H9 (cell line): ENCODE measurements at regions not wholly inside any gene's neighbourhood (a gene's known extent, or its start where the extent isn't known, plus 50 kb on each side); places are given as distances from the start of the nearest gene placed in this dataset.

Source experiments
- DNase-seq: peaks from one replicate; pipeline ENCODE4 v3.0.0-alpha.2; 2017
- H2AFZ ChIP-seq: one replicate; pipeline ENCODE4 v1.6.1; 2013; ENCODE audit warnings: mild to moderate bottlenecking, low read length, control low read depth, moderate library complexity
- H2AK5ac ChIP-seq: 2 replicates; pipeline ENCODE4 v1.6.1; 2013; ENCODE audit warnings: low read length, control low read depth, mixed read lengths; ENCODE audit not compliant: insufficient read length
- H2BK120ac ChIP-seq: one replicate; pipeline ENCODE4 v1.6.1; 2013; ENCODE audit warnings: low read depth, mild to moderate bottlenecking, low read length, control low read depth, inconsistent platforms; ENCODE audit not compliant: poor library complexity, severe bottlenecking
- H2BK12ac ChIP-seq: 2 replicates; pipeline ENCODE4 v1.6.1; 2013; ENCODE audit warnings: low read length, control low read depth, mixed read lengths, low read depth; ENCODE audit not compliant: insufficient read length
- H2BK15ac ChIP-seq: 2 replicates; pipeline ENCODE4 v1.6.1; 2013; ENCODE audit warnings: low read depth, low read length, control low read depth
- H2BK20ac ChIP-seq: one replicate; pipeline ENCODE4 v1.6.1; 2013; ENCODE audit warnings: low read depth, mild to moderate bottlenecking, low read length, control low read depth, inconsistent platforms; ENCODE audit not compliant: poor library complexity, severe bottlenecking
- H2BK5ac ChIP-seq: 2 replicates; pipeline ENCODE4 v1.6.1; 2013; ENCODE audit warnings: low read length, control low read depth, mixed read lengths; ENCODE audit not compliant: insufficient read length
- H3K14ac ChIP-seq: 2 replicates; pipeline ENCODE4 v1.6.1; 2013; ENCODE audit warnings: low read length, control low read depth; ENCODE audit not compliant: insufficient read depth
- H3K18ac ChIP-seq: 2 replicates; pipeline ENCODE4 v1.6.1; 2013; ENCODE audit warnings: low read depth, mild to moderate bottlenecking, mixed read lengths, low read length, control low read depth; ENCODE audit not compliant: insufficient read length
- H3K23ac ChIP-seq: 2 replicates; pipeline ENCODE4 v1.6.1; 2013; ENCODE audit warnings: low read length, control low read depth, mixed read lengths, low read depth; ENCODE audit not compliant: insufficient read length
- H3K23me2 ChIP-seq: 2 replicates; pipeline ENCODE4 v1.6.1; 2013; ENCODE audit warnings: low read depth, mild to moderate bottlenecking, mixed read lengths, low read length, control low read depth; ENCODE audit not compliant: insufficient read length, poor library complexity, severe bottlenecking
- H3K27ac ChIP-seq: 2 replicates; pipeline ENCODE4 v1.5.1; 2013; ENCODE audit warnings: low read length, control low read depth, mixed read lengths, low read depth; ENCODE audit not compliant: insufficient read length
- H3K27me3 ChIP-seq: 2 replicates; pipeline ENCODE4 v1.6.1; 2013; ENCODE audit warnings: low read length, control low read depth, inconsistent platforms; ENCODE audit not compliant: insufficient read depth
- H3K4ac ChIP-seq: 2 replicates; pipeline ENCODE4 v1.6.1; 2013; ENCODE audit warnings: low read depth, mild to moderate bottlenecking, control low read depth, inconsistent platforms, low read length, moderate library complexity
- H3K4me1 ChIP-seq: 2 replicates; pipeline ENCODE4 v1.6.1; 2013; ENCODE audit warnings: low read length, control low read depth, inconsistent platforms; ENCODE audit not compliant: insufficient read depth
- H3K4me2 ChIP-seq: 2 replicates; pipeline ENCODE4 v1.6.1; 2013; ENCODE audit warnings: low read length, control low read depth, mixed read lengths; ENCODE audit not compliant: insufficient read length, insufficient read depth
- H3K56ac ChIP-seq: 2 replicates; pipeline ENCODE4 v1.6.1; 2013; ENCODE audit warnings: low read depth, mild to moderate bottlenecking, mixed read lengths, low read length, control low read depth; ENCODE audit not compliant: insufficient read length
- H3K79me1 ChIP-seq: 2 replicates; pipeline ENCODE4 v1.6.1; 2013; ENCODE audit warnings: low read depth, mild to moderate bottlenecking, moderate library complexity, low read length, control low read depth, inconsistent platforms; ENCODE audit not compliant: insufficient read depth, poor library complexity, severe bottlenecking
- H3K79me2 ChIP-seq: 2 replicates; pipeline ENCODE4 v1.6.1; 2013; ENCODE audit warnings: low read length, control low read depth, inconsistent platforms; ENCODE audit not compliant: insufficient read depth
- H3K9ac ChIP-seq: 2 replicates; pipeline ENCODE4 v1.6.1; 2013; ENCODE audit warnings: low read length, control low read depth, mixed read lengths; ENCODE audit not compliant: insufficient read length; ENCODE audit errors: extremely low read depth
- H3K9me3 ChIP-seq: one replicate; pipeline ENCODE4 v1.6.1; 2013; ENCODE audit warnings: low read depth, low read length, inconsistent platforms; ENCODE audit not compliant: control insufficient read depth
- H3T11ph ChIP-seq: one replicate; pipeline ENCODE4 v1.6.1; 2013; ENCODE audit warnings: mild to moderate bottlenecking, low read length, control low read depth, inconsistent platforms
- H4K20me1 ChIP-seq: one replicate; pipeline ENCODE4 v1.6.1; 2013; ENCODE audit not compliant: control insufficient read depth, insufficient read length, insufficient read depth
- H4K5ac ChIP-seq: 2 replicates; pipeline ENCODE4 v1.6.1; 2013; ENCODE audit warnings: low read depth, mild to moderate bottlenecking, mixed read lengths, low read length, control low read depth; ENCODE audit not compliant: insufficient read length
- H4K8ac ChIP-seq: replicated peaks from 2 replicates; pipeline ENCODE4 v1.6.1; 2013; ENCODE audit warnings: low read length, control low read depth, mixed read lengths, low read depth; ENCODE audit not compliant: insufficient read length
- H4K91ac ChIP-seq: 2 replicates; pipeline ENCODE4 v1.6.1; 2013; ENCODE audit warnings: low read depth, mild to moderate bottlenecking, moderate library complexity, mixed read lengths, low read length, control low read depth; ENCODE audit not compliant: insufficient read length
- H3K27ac Mint-ChIP-seq, 3 experiments: 2 replicates in 2 of 3; 3 replicates in 1 of 3; pipeline ENCODE4 v1.8.0; 2020 to 2021; ENCODE audit warnings: mixed read lengths in 3 of 3, mild to moderate bottlenecking in 1 of 3, moderate library complexity in 1 of 3
- H3K27me3 Mint-ChIP-seq: 2 replicates; pipeline ENCODE4 v1.8.0; 2021; ENCODE audit warnings: low read depth, mild to moderate bottlenecking, moderate library complexity, mixed read lengths
- H3K36me3 Mint-ChIP-seq, 3 experiments: 2 replicates in 2 of 3; 3 replicates in 1 of 3; pipeline ENCODE4 v1.8.0; 2020 to 2021; ENCODE audit warnings: low read depth in 3 of 3, mixed read lengths in 3 of 3; ENCODE audit not compliant: insufficient read depth in 1 of 3
- H3K4me1 Mint-ChIP-seq, 2 experiments: 2 replicates each; pipeline ENCODE4 v1.8.0; 2020; ENCODE audit warnings: mixed read lengths in 2 of 2
- H3K4me3 Mint-ChIP-seq, 2 experiments: 2 replicates in 1 of 2; 3 replicates in 1 of 2; pipeline ENCODE4 v1.8.0; 2020 to 2021; ENCODE audit warnings: mild to moderate bottlenecking in 2 of 2, mixed read lengths in 2 of 2, moderate library complexity in 1 of 2
- H3K9me3 Mint-ChIP-seq, 2 experiments: 2 replicates in 1 of 2; 3 replicates in 1 of 2; pipeline ENCODE4 v1.8.0; 2020; ENCODE audit warnings: mild to moderate bottlenecking in 2 of 2, mixed read lengths in 2 of 2, moderate library complexity in 1 of 2
- WGBS: extraction: QIAGEN DNeasy Blood & Tissue Kit; methylation state at CpG from one replicate; pipeline ENCODE4 v1.1.7; 2013; ENCODE audit warnings: missing lambda C conversion rate, low lambda C conversion rate, mixed read lengths; ENCODE audit not compliant: insufficient read length; ENCODE audit errors: extremely low coverage; 5-methylcytosine and 5-hydroxymethylcytosine counted together
- TF ChIP-seq, protein P1 (sequence below): fragments of 200-600 bp; sonication (generic); conservative IDR thresholded peaks from 3 replicates; pipeline ENCODE4 v1.8.0; 2021; ENCODE audit warnings: antibody characterized with exemption, mild to moderate bottlenecking

GRCh38 chr5:3262451-3262850, 333.2 kb upstream of the IRX1 start:
- WGBS, result no CpG with 5 or more reads among the region's 4 CpGs
- Histone ChIP-seq H3K23ac (no peak overlapping the region), H3K79me2 (no peaks in the 10 kb centered on the region), H4K5ac (no peak overlapping the region), H4K20me1 (no peaks in the 10 kb centered on the region), H4K8ac (no peak overlapping the region), H2BK20ac (no peak overlapping the region), H3K4ac (no peak overlapping the region), H3K9me3 (no peaks in the 10 kb centered on the region), H3T11ph (no peak overlapping the region), H2BK5ac (no peak overlapping the region), H2BK15ac (no peak overlapping the region), H2AK5ac (no peak overlapping the region), H2BK12ac (no peak overlapping the region), H3K14ac (no peak overlapping the region), H2BK120ac (no peak overlapping the region), H3K27ac (no peak overlapping the region), H3K18ac (no peak overlapping the region), H3K9ac (no peak overlapping the region), H3K79me1 (no peaks in the 10 kb centered on the region), H3K4me2 (no peak overlapping the region), H3K4me1 (no peaks in the 10 kb centered on the region), H3K27me3 (no peaks in the 10 kb centered on the region), H4K91ac (no peak overlapping the region), H3K56ac (no peak overlapping the region), H2AFZ (no peak overlapping the region), H3K23me2 (no peaks in the 10 kb centered on the region)
- peaks cover 0 to 9% of the 10 kb centered on the region in 2 experiments; a peak in 2 of 5 replicates for H3K9me3 Mint-ChIP-seq
- H3K4me1 Mint-ChIP-seq, result peaks cover 4 to 6% of the 10 kb centered on the region in 2 experiments; a peak in 2 of 4 replicates
- H3K27ac Mint-ChIP-seq, result no peak overlapping the region
- DNase-seq, result no peak
- 0 out of 7 replicates have a peak, but pooled peaks cover 0 to 2% (median 0%) of the 10 kb centered on the region in 3 experiments for H3K36me3 Mint-ChIP-seq
- TF ChIP-seq, protein P1, sequence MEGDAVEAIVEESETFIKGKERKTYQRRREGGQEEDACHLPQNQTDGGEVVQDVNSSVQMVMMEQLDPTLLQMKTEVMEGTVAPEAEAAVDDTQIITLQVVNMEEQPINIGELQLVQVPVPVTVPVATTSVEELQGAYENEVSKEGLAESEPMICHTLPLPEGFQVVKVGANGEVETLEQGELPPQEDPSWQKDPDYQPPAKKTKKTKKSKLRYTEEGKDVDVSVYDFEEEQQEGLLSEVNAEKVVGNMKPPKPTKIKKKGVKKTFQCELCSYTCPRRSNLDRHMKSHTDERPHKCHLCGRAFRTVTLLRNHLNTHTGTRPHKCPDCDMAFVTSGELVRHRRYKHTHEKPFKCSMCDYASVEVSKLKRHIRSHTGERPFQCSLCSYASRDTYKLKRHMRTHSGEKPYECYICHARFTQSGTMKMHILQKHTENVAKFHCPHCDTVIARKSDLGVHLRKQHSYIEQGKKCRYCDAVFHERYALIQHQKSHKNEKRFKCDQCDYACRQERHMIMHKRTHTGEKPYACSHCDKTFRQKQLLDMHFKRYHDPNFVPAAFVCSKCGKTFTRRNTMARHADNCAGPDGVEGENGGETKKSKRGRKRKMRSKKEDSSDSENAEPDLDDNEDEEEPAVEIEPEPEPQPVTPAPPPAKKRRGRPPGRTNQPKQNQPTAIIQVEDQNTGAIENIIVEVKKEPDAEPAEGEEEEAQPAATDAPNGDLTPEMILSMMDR, result no peak
- H3K27me3 Mint-ChIP-seq, result peaks cover 3% of the 10 kb centered on the region
- no peak overlapping the region for H3K4me3 Mint-ChIP-seq
